Endometrial microvascular endothelial cells (primary cell): ENCODE measurements at regions not wholly inside any gene's neighbourhood (a gene's known extent, or its start where the extent isn't known, plus 50 kb on each side); places are given as distances from the start of the nearest gene placed in this dataset.

Experiments used
- in situ Hi-C: cut with HindIII; loops from 2 replicates; pipeline ENCODE4 v1.10.0; 2017; ENCODE audit warnings: low sequenced_read_pairs, low pct_unique_long_range_greater_than_20kb; ENCODE audit errors: inconsistent ontology term

DNA sequence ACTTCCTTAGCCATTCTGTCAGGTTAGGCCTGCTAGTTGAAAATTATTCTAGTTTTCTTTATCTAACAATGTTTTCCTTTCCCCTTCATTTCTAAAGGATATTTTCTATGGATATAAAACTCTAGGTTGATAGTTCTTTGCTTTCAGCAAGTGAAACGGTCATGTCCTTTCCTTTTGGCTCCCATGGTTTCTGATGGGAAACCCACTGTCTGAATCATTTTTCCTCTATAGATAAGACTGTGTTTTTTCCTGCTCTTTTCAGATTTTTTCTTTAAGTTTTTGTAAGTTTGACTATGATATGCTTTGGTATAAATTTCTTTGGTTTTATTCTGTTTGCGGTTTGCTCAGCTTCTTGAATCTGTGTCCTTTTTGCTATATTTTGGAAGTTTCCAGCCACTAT, 800.9 kb downstream of the USP25 start:
- in situ Hi-C loops, result loop anchor here (10.0 kb wide), 1 partner anchor 54 kb away; no protein-coding TSS in a partner anchor

GRCh38 chr21:16532840-16533239, 803.1 kb downstream of the USP25 start:
- in situ Hi-C loops, result loop anchor here (10.0 kb wide), 1 partner anchor 52 kb away; no protein-coding TSS in a partner anchor

GRCh38 chr21:16533692-16534407, 804.1 kb downstream of the USP25 start:
- in situ Hi-C loops, result loop anchor here (10.0 kb wide), 1 partner anchor 51 kb away; no protein-coding TSS in a partner anchor

DNA sequence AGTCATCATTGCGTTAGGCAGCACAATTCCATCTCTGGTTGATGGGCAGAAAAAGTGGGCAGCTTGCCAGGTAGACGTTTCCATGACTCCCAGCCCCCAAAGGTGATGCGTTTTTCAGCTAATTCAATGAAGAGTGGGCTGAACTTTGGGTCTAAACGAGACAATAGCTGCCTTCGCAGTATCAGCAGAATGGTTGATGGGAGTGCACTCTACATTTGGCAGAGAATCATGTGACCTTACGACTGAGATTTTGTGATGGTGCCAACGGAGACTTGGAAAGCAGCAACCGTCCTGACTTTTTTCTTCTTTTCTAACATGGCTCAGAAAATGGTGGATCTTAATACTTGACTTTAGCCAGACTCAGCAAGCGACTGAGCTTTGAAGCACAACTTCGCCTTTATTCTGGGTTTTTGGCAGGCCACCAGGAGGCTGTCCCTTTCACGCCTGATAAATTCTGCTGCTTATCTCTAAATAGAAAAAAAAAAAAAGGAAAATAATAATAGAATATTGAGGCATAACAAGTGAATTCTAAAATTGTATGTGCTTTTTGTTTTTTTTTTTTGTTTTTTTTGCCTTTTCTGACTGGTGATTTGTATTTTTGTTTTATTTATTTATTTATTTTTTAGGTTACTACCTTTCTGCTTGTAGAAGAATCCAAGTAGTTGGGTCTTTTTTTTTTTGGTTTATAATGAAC, 804.8 kb downstream of the USP25 start:
- in situ Hi-C loops, result loop anchor here (5.0 to 10.0 kb wide), 2 partner anchors 50 to 112 kb away; no protein-coding TSS in a partner anchor

DNA sequence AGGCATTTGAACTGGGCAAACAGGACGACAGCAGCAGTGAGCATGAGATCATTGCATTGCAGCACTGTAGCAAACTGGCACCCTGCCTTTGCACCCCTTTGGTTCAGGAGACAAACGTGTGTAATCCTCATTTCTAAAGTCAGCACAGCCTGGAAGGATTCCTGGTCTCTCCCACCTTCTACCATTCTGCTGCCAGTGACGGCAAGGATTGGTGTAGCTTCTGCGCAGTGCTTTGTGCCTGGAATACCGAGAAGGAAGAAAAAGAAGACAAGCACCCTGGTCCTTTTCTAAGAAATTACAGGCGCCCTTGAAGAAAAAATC, 805.3 kb downstream of the USP25 start:
- in situ Hi-C loops, result loop anchor here (5.0 to 10.0 kb wide), 2 partner anchors 50 to 113 kb away; no protein-coding TSS in a partner anchor

DNA sequence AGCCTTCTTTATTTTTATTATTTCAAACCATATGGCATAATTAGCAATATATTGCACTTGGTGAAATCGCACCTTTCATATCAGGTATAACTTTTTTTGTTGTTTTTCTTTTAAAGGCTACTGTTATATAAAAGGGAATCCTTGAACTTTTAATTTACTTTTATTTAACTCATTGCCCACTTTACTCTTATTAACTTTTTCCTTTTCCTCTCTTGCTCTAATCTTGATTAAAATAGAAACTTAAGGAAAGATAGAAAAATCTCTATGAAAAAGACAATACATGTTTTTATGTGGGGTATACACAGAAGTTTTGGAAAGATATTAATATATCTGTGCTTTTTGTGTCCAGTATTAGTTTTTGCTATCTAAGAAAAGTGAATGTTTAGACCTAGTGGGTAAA, 805.8 kb downstream of the USP25 start:
- in situ Hi-C loops, result loop anchor here (5.0 to 10.0 kb wide), 2 partner anchors 49 to 113 kb away; no protein-coding TSS in a partner anchor

- in situ Hi-C loops, result loop anchor here (5.0 to 10.0 kb wide), 2 partner anchors 49 to 114 kb away; no protein-coding TSS in a partner anchor
Observed at GRCh38 chr21:16536140-16536539, 806.4 kb downstream of the USP25 start.

GRCh38 chr21:16536643-16537434, 807.1 kb downstream of the USP25 start:
- in situ Hi-C loops, result loop anchor here (5.0 to 10.0 kb wide), 2 partner anchors 48 to 115 kb away; no protein-coding TSS in a partner anchor

DNA sequence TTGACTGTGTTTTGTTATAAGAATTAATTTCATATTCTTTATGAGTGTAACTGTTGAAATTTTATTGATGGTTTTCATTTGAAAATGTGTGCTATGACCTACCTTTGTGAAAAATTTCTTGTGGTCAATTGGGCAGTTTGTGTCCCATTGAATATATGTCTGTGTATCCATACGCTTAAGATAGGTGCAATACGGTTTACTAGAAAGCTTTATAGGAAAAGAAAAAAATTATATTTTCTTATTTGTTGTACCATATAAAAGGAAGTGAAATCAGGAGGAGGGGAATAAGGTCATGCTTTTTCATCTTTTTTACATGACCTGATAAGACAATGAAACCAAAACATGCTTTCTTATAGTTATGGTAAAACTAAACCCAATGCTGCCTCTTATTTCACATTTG, 807.7 kb downstream of the USP25 start:
- in situ Hi-C loops, result loop anchor here (5.0 to 10.0 kb wide), 2 partner anchors 47 to 115 kb away; no protein-coding TSS in a partner anchor

DNA sequence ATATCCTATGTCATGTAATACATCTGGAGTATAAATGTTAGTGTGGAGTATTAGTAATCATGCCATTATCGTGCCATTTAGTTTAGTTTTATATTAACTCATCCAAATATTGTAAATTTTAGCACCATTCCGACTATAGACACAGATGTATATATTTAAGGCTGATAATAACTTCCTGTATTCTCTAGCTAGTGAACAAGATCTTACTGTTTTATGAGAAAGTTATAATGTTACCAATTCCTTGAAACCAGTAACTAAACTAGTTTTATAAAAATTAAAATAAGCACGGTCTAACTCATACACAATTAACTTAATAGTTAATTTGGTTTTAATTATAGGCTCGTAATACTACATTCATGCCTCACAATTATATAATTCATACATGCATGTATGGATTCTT, 808.6 kb downstream of the USP25 start:
- in situ Hi-C loops, result loop anchor here (5.0 to 10.0 kb wide), 2 partner anchors 46 to 116 kb away; no protein-coding TSS in a partner anchor

GRCh38 chr21:16538936-16539440, 809.2 kb downstream of the USP25 start:
- in situ Hi-C loops, result loop anchor here (5.0 to 10.0 kb wide), 2 partner anchors 46 to 117 kb away; no protein-coding TSS in a partner anchor

GRCh38 chr21:16540966-16541727, 811.4 kb downstream of the USP25 start:
- in situ Hi-C loops, result no loop called here

GRCh38 chr21:16550118-16550517, 820.3 kb downstream of the USP25 start:
- in situ Hi-C loops, result no loop called here

- in situ Hi-C loops, result no loop called here
Observed at GRCh38 chr21:16550917-16551741, 821.3 kb downstream of the USP25 start.

DNA sequence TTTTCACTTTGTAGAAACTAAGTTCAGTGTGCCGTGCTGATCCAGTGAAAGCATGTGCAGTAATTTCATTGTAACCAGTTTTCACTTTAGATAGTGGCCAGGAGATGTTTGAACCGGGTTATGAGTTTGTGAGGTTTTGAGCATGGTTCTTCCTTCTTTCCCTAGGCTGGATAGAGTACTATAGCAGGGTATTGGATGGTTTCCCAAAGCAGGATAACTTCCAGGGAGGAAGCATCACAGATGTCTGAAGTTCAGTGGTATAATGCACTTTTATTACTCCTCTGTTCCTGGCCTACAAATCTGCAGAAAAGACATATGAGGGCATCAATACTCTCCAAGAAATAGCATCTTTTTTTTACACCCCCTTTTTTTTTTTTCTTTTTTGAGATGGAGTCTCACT, 823.1 kb downstream of the USP25 start:
- in situ Hi-C loops, result no loop called here

DNA sequence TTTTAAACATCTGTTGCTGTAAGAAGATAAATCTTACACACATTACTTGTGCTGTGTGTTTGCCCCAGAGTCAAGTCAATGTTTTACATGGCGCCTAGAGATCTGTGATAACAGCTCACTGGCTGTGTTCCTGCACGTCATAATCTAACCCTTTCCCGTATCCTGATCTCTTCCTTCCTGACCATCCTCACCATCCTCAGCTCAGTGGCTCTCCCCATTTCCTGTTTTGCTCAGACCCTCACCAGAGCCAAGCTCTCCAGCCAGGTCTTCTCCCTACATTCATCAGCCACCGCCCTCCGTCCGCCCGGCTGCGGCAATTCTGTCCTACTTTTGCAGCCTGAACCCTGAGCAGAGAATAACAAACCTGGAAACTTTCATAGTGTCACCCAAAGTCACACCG, 824.7 kb downstream of the USP25 start:
- in situ Hi-C loops, result no loop called here

- in situ Hi-C loops, result no loop called here
Observed at GRCh38 chr21:16563116-16563515, 833.3 kb downstream of the USP25 start.
